Activated naive CD4-positive, alpha-beta T cell treated with anti-CD3 and anti-CD28 coated beads, Interleukin-2, amount 50 U/mL, for 16 hours (primary cell): ENCODE measurements at regions not wholly inside any gene's neighbourhood (a gene's known extent, or its start where the extent isn't known, plus 50 kb on each side); places are given as distances from the start of the nearest gene placed in this dataset.
"Not testable (repeated sequence)": the region's sequence is repeated elsewhere in the genome, so short reads cannot be mapped to it uniquely, and the experiment has no call there.

Experiments used
- DNase-seq: peaks from one replicate; pipeline ENCODE4 v3.0.0-alpha.2; 2020

DNA sequence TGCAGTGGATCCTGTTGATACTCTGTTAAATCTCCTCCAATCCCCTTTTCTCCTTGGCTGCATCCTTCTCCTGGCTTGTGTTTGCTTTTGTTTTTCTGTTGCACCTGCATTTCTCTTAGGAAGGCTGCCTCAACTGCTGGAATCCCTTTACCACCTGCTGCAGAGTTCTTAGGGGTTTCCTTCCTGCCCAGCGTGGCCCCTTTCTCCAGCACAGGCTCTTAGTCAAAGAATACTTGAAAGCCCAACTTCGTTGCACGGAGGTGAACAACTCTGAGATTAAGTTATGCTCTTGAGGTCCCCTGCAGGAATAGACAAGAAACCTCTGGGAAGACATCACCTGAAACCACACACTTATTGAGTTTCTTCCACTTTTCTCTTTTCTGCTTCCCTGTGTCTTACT lies 121.6 kb upstream of the GRM7 start:
- no peak for DNase-seq

DNA sequence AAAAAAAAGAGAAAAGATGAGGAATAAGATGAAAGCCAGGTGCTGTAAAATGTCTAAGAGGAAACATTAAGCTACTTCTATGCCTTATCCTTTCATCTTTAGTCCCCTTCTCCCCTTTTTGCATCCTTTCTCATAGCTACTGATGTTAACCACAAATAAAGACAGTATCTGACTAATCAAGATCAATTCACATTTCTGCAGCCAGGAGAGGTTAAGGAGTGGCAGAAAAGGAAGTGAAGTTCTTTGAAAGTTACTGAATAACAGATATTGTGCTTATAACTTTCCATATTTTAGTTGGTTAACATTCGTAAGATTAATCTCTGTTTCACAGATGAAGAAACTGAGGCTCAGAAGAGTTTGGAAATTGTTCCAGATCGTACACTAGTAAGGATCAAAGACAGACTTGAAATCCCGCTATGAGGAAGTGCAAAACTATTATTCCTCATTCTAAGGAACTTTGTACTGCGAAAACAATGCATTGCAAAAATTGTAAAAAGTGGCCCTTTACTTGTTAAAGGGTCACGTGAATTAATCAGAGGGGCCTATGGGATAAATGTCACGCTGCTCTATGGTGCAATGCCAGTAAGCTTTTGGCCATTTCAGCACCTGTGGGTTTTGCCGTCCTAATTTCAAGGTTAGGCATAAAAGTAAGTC lies 117.7 kb upstream of the GRM7 start:
- DNase-seq = no peak

- DNase-seq = no peak
These were observed 114.5 kb upstream of the GRM7 start for GRCh38 chr3:6746443-6746842.

- no peak for DNase-seq
These were observed 113.9 kb upstream of the GRM7 start for GRCh38 chr3:6747017-6747416.

- DNase-seq = no peak
These were observed 110.1 kb upstream of the GRM7 start for GRCh38 chr3:6750782-6751181.

DNA sequence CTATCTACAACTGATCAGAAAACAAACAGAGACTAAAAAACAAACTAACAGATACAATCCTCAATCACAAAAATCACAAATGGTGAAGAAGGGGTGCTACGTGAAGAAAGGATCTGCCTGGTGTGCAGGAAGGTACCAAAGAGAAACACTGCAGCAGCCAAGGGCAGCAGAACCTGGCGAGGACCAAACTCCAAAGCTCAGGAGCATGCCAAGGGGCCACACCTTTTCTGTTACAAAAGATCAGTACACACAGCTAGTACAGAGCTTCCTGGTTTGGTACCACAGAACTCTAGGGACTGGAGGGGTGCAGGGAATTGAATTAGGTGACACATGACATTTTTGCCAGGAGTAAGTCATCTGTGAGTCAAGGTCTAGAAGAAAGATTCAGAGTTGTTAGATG lies 107.4 kb upstream of the GRM7 start:
- no peak for DNase-seq

GRCh38 chr3:6769532-6770396 lies 91.2 kb upstream of the GRM7 start:
- DNase-seq = not testable (repeated sequence)

DNA sequence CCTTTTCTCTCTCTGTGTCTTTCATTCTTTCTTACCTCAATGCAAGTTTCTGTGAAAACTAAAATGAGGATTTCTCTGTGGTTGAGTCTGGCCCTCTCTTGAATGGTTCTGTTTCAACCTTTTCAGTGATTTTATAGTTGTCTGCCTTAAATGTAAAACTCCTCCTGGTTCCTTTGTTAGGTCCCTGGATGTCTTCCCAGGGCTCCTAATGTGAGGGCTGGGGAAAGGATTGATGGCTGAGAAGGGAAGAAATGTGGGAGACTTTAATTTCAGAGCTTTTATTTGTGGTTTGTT lies 90.6 kb upstream of the GRM7 start:
- DNase-seq = no peak

DNA sequence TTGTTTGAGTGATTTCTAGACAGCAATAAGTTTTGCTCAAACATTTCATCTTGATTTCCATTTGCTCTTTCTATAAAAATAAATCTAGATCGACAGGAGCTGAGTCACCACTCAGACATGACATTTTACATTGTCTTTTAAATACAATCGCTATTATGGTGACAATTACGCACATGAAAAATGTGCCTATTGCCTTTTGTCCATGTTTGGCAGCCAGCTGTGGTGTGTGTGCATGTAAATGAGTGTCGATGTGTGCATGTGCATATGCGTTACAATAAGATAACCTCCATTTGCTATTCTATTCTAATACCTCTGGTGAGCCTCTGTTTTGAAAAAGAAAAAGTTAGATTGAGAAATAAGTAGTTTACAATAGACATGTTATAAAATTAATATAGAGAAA lies 89.7 kb upstream of the GRM7 start:
- DNase-seq = no peak

DNA sequence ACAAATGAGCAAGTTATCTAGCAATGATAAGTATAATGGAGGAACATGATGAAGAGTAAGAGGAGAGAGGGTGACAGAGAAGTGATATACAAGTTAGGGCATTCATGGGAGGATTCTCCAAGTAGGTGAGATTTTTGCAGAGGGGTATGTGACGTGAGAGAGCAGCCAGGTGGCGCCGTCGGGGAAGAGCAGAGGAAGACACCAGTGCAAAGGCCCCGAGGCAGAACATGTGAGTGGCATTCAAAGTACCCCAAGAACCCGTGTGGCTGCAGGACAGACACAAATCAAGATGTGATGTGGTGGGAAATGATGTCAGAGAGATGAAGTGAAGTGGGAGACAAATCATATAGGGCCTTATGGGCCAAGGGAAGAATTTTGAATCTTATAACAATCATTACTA lies 81.8 kb upstream of the GRM7 start:
- no peak for DNase-seq

- DNase-seq = no peak
These were observed 79.8 kb upstream of the GRM7 start for GRCh38 chr3:6781092-6781491.

- DNase-seq = no peak
These were observed 75.2 kb upstream of the GRM7 start for GRCh38 chr3:6785726-6786125.

DNA sequence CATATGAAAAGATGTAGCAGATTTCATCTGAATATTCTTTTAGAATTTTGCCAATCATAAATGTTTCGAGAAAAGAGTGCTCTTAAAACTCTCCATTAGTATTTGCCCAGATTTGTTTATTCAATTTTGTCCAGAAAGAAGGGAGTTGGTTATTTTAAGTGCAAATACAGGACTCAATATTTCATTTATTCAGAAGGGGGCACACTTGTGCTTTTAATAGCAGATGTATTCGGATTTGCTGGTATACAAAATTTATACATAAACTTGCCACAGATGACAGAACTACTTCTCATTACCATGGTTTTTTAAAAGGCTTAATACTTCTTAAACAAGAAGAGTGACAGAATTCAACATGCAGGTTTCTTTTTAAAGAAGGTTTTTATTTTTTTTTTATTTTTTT lies 69.8 kb upstream of the GRM7 start:
- DNase-seq = no peak

DNA sequence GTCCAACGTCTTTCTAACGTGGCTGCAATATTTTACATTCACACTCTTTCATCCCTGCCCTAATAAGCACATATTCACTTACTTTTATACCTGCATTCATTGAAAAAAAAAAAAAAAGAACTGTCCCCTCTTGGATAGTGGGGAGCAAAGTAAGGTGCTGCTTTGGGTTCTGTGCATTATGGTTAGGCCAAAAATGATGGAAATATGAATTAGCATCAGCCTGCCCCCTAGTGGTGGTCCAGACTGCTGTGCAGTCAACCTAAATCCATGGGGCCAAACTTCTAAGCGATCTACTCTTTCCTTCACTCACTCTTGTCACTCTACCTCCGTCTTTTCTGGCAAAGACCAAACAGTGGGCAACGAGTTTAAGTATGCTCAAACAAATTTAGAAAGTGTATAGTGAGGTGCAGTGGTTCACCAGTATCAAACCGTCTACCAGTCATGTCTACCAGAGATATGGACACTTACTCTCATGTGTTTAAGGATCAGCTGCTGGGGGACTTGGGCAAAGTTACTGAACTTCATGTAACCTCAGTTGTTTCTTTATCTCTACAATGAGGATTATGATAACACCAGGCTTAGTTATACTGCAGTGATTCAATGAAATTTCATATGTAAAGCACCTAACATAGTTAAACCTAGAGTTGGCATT lies 61.5 kb upstream of the GRM7 start:
- DNase-seq = peak; percentile 18

DNA sequence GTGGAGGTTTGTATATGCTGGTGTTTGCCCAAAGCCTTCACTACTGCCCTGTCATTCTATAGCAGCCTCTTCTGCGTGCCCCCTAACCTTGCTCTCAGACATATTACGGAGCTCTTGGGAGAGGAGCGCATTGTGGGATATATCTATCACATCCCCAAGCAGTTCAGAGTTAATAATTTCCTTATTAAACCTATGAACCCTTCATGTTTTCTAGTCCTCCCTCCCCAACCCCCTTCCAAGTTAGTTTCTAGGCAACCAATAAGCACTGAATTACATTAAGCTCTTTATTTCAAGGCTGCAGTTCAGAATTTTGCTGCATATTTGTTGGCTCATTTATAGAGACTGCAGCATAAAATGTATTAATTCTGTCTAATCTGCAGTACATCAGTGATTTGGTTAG lies 57.3 kb upstream of the GRM7 start:
- no peak for DNase-seq

- no peak for DNase-seq
These were observed 55.7 kb upstream of the GRM7 start for GRCh38 chr3:6805236-6805635.

GRCh38 chr3:6806991-6807390 lies 53.9 kb upstream of the GRM7 start:
- DNase-seq = no peak

DNA sequence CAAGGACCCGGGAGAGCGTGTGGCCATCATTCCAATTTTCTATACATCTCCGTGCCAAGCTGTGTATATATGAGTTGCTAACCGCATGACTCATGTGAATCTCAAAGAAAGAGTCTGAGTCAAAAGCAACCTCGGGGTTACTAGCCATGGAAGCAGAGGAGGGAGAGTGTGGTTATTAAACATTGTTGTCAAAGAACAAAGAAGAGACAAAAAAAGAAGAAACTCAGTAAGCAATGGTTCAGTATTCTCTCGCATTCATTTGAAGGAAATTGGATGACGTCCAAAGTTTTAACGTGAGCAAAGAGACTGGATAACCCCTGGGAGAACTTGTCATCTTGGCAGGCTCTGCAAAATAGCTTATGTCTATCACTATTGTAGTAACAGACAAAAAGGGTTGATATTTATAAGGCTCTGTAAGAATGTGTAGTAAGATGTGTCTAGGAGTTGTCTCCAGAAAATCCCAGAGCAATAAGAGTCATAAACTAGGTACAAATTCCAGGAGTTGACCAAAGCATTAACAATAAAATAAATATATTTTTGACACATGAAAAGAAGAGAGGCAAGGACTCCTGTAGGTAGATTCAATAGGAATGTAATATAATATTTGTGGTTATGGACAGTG lies 52.8 kb upstream of the GRM7 start:
- no peak for DNase-seq

- no peak for DNase-seq
These were observed 51.6 kb upstream of the GRM7 start for GRCh38 chr3:6809349-6809748.
